ENCODE measurements at regions not wholly inside any gene's neighbourhood (a gene's known extent, or its start where the extent isn't known, plus 50 kb on each side); places are given as distances from the start of the nearest gene placed in this dataset.

- Histone ChIP-seq H3K36me3 (ENCODE audit: insufficient read depth) (no peaks in the 10 kb centered on the region), H3K4me1 (ENCODE audit: low read depth, poor library complexity, severe bottlenecking) (no peaks in the 10 kb centered on the region), H3K9ac (no peak overlapping the region), H3K4me2 (no peak overlapping the region), H4K20me1 (ENCODE audit: insufficient read depth) (no peaks in the 10 kb centered on the region), H2AFZ (ENCODE audit: low read depth) (no peak overlapping the region), H3K79me2 (ENCODE audit: insufficient read depth, low read depth) (no peaks in the 10 kb centered on the region), H3K27me3 (ENCODE audit: insufficient read depth, low read depth) (no peaks in the 10 kb centered on the region), H3K27ac (no peak overlapping the region), H3K4me3 (IDR thresholded peaks at IDR 0.05; ENCODE audit: insufficient read depth, low read depth, low read length) (no peak overlapping the region)
- TF ChIP-seq, protein P1, sequence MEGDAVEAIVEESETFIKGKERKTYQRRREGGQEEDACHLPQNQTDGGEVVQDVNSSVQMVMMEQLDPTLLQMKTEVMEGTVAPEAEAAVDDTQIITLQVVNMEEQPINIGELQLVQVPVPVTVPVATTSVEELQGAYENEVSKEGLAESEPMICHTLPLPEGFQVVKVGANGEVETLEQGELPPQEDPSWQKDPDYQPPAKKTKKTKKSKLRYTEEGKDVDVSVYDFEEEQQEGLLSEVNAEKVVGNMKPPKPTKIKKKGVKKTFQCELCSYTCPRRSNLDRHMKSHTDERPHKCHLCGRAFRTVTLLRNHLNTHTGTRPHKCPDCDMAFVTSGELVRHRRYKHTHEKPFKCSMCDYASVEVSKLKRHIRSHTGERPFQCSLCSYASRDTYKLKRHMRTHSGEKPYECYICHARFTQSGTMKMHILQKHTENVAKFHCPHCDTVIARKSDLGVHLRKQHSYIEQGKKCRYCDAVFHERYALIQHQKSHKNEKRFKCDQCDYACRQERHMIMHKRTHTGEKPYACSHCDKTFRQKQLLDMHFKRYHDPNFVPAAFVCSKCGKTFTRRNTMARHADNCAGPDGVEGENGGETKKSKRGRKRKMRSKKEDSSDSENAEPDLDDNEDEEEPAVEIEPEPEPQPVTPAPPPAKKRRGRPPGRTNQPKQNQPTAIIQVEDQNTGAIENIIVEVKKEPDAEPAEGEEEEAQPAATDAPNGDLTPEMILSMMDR (conservative IDR thresholded peaks at IDR 0.05; ENCODE audit: low read depth, low read length), result no peak
Measured at GRCh38 chr13:72536714-72537394, 190.6 kb downstream of the MZT1 start.

DNA sequence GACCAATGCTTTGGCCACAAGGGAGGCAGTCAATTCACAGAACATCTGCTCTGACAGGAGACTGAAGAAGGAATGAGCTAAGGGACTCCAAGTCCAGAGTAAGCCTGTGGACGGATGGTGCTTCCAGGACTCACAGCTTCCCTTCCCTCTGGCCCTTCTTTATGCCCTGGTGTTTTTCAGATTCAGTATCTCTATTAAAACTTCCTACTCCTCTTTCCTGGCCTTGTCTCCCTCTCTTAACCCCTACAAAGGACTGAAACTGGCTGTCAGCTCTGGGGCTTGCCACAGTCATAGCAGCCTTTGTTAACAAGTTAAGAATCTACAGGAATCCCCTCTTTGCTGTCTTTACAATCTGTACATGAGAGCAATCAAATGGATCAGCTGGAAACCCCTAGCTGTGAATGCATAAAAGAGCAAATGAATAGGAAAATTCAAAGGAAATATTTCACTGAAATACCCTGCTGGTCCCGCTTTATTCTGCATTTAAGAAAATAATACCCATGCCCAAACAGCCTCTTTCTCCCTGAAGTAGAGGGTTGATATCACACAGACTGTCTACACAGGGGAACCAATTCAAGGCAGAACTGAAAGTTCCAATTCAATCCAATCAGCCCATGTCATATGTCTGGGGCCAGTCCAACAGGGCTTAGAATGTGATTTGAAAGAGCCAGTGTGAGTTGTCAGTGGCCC lies 192.3 kb downstream of the MZT1 start:
- Histone ChIP-seq H3K9ac (no peak overlapping the region), H3K36me3 (ENCODE audit: insufficient read depth) (no peaks in the 10 kb centered on the region), H3K27ac (no peak overlapping the region), H3K4me3 (IDR thresholded peaks at IDR 0.05; ENCODE audit: insufficient read depth, low read depth, low read length) (no peak overlapping the region), H4K20me1 (ENCODE audit: insufficient read depth) (no peaks in the 10 kb centered on the region), H3K79me2 (ENCODE audit: insufficient read depth, low read depth) (no peaks in the 10 kb centered on the region), H3K4me2 (no peak overlapping the region), H3K27me3 (ENCODE audit: insufficient read depth, low read depth) (no peaks in the 10 kb centered on the region), H3K4me1 (ENCODE audit: low read depth, poor library complexity, severe bottlenecking) (no peaks in the 10 kb centered on the region), H2AFZ (ENCODE audit: low read depth) (no peak overlapping the region)
- TF ChIP-seq, protein P1 (conservative IDR thresholded peaks at IDR 0.05; ENCODE audit: low read depth, low read length), result no peak

DNA sequence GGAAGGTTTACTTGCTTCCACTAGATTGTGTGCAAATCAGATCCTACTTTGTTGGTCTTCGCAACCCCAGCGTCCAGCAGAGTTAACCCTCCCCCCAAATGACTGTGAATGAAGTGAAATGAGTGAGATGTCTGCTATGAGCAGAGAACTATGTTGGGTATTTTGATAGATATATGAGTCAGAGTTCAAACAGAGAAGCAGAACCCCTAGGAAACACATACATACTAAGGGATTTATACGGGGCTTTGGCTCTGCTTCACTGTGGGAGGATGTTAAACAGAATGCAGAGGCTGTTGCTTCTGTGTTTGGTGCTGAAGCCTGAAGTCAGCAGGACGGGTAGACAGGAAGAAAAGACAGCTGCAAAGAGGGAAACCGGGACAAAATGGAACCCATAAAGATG lies 197.0 kb downstream of the MZT1 start:
- H3K4me2 ChIP-seq, result no peak overlapping the region
- no peak overlapping the region for H2AFZ ChIP-seq (ENCODE audit: low read depth)
- no peaks in the 10 kb centered on the region for H3K27me3 ChIP-seq (ENCODE audit: insufficient read depth, low read depth)
- H3K79me2 ChIP-seq (ENCODE audit: insufficient read depth, low read depth), result no peaks in the 10 kb centered on the region
- TF ChIP-seq, protein P1 (conservative IDR thresholded peaks at IDR 0.05; ENCODE audit: low read depth, low read length), result no peak
- no peak overlapping the region for H3K27ac ChIP-seq
- H3K9ac ChIP-seq, result no peak overlapping the region
- H4K20me1 ChIP-seq (ENCODE audit: insufficient read depth), result no peaks in the 10 kb centered on the region
- H3K4me3 ChIP-seq (IDR thresholded peaks at IDR 0.05; ENCODE audit: insufficient read depth, low read depth, low read length), result no peak overlapping the region
- H3K4me1 ChIP-seq (ENCODE audit: low read depth, poor library complexity, severe bottlenecking), result no peaks in the 10 kb centered on the region
- H3K36me3 ChIP-seq (ENCODE audit: insufficient read depth), result no peaks in the 10 kb centered on the region

- Histone ChIP-seq H3K4me1 (ENCODE audit: low read depth, poor library complexity, severe bottlenecking) (no peaks in the 10 kb centered on the region), H3K4me2 (no peak overlapping the region), H3K36me3 (ENCODE audit: insufficient read depth) (no peaks in the 10 kb centered on the region)
Measured at GRCh38 chr13:72527333-72527732, 200.1 kb downstream of the MZT1 start.

More at GRCh38 chr13:72527333-72527732, 200.1 kb downstream of the MZT1 start:
- no peaks in the 10 kb centered on the region for H3K79me2 ChIP-seq (ENCODE audit: insufficient read depth, low read depth)
- no peak overlapping the region for H3K4me3 ChIP-seq (IDR thresholded peaks at IDR 0.05; ENCODE audit: insufficient read depth, low read depth, low read length)
- no peaks in the 10 kb centered on the region for H4K20me1 ChIP-seq (ENCODE audit: insufficient read depth)
- no peaks in the 10 kb centered on the region for H3K27me3 ChIP-seq (ENCODE audit: insufficient read depth, low read depth)
- H2AFZ ChIP-seq (ENCODE audit: low read depth), result no peak overlapping the region
- H3K9ac ChIP-seq, result no peak overlapping the region
- H3K27ac ChIP-seq, result no peak overlapping the region
- TF ChIP-seq, protein P1 (conservative IDR thresholded peaks at IDR 0.05; ENCODE audit: low read depth, low read length), result no peak
